Astrocyte (in vitro differentiated cells and primary cell): ENCODE measurements at regions not wholly inside any gene's neighbourhood (a gene's known extent, or its start where the extent isn't known, plus 50 kb on each side); places are given as distances from the start of the nearest gene placed in this dataset.

Experiments
- CTCF ChIP-seq: IDR thresholded peaks from 2 replicates; pipeline ENCODE4 v1.5.1; 2011; ENCODE audit warnings: low read depth, mild to moderate bottlenecking, inconsistent platforms, low read length, moderate library complexity; ENCODE audit not compliant: insufficient read depth
- EZH2 ChIP-seq: IDR thresholded peaks from 2 replicates; pipeline ENCODE4 v1.6.1; 2012; ENCODE audit warnings: mild to moderate bottlenecking, low read length, inconsistent platforms; ENCODE audit not compliant: insufficient read depth

GRCh38 chr17:73976147-73976546 is 227.3 kb upstream of the RPL38 start:
- TF ChIP-seq CTCF (no peak), EZH2 (no peak)
